ENCODE measurements at regions not wholly inside any gene's neighbourhood (a gene's known extent, or its start where the extent isn't known, plus 50 kb on each side); places are given as distances from the start of the nearest gene placed in this dataset.

DNA sequence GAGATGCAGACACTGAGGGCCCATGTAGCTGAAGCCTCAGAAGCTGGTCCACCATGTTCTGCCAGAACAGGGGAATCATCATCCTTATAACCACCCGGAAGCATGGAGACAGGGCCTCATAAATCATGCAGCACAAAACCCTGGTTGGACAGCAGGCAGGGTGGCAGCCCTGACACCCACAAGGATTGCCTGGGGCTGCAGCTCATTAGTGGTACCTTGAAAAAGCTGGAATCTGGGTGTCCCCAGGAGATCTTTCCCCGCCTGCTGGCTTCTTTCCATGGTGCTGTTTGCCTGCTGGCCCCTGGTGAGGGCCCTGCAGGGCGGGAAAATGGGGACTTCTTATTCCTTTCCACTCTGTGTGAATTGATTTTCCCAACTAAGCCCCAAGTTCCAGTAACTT is 50.6 kb upstream of the GGTLC1 start:
- in situ Hi-C loops (cut with MboI; ENCODE audit: low sequenced_read_pairs, unreplicated experiment) = no loop called here
- DNase-seq (ENCODE audit: low spot score) = no peak
- TF ChIP-seq CTCF (IDR thresholded peaks at IDR 0.05; ENCODE audit: borderline replicate concordance, control extremely low read depth, extremely low read depth, insufficient read depth, missing control alignments) = no peak

All from GM13976 (cell line).